ENCODE measurements at regions not wholly inside any gene's neighbourhood (a gene's known extent, or its start where the extent isn't known, plus 50 kb on each side); places are given as distances from the start of the nearest gene placed in this dataset.
A peak's percentile ranks its signal among the peaks of the same experiment; 100 is the strongest.
"Not testable (repeated sequence)": the region's sequence is repeated elsewhere in the genome, so short reads cannot be mapped to it uniquely, and the experiment has no call there.

DNA sequence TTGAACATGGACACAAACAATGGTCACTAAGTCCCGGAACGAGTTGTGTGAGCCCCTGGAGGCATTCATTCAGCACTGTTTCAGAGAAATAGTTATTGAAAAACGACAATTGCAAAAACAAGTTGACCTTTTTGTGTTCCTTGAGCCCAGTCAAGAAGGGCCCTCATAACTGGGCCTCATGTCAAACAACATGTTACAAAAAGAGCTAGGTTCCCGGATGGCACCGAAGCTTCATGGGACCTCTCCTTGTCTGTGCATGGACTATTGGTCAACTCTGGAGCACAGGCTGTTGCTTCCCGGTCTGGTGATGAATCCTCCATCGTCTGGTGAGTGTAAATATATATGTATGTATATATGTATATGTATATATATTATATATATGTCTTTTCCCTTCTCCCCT, 176.6 kb downstream of the ALG10 start:
- no peak for DNase-seq

DNA sequence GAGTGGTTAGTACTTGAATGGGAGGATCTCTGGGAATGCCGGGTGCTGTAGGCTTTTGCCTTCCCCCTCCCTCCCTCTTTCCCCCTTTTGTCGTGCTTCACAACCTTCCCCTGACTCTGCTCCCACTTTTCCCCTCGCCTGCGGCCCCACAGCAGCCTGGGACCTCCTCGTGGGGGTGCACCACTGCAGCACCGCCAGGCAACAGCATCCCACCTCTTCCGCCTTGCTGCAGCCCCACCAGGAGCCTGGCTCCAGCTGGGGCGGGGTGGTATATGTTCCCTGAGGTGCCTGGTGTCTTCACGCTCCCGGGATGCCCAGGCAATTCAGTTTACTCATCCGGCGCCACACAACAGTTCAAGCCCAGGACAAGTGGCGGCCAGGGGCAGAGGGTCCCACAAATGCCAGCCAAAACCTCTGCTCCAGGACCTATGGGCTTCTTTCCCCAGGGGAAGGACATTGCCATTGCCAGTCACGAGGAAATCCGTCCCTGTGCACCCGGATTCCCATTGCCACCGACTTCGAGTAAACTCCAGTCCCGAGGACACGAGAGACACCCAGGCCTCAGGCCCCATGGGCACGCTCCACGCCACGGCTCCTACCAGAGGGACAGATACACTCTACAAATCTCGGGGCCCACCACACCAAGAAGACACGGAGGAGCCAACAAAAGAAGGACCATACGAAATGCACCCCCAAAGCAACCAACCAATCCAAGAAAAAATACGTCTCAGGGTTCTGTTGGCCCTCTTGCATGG, 181.7 kb downstream of the ALG10 start:
- no peak for DNase-seq

DNA sequence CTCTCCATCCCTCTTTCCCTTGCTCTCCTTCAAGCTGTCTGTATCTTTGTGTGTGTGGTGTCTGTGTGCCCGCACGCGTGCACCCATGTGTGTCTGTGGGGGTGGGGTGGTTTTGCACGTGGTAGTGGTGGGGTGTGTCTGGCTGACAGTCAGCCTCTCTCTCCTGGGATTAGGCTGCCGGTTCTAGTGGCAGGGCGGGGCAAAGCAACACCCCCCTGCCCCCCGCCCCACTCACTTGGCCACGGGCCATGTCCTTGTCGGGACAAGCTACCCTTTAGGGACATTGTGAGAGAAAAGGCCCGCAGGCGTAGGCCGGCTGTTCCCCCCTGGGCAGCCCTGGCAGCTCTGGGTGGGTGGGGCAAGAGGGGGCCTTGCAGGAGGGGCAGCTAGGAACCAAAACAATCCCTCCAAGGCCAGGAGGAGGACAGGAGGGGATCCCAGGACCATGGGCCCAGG, 182.6 kb downstream of the ALG10 start:
- DNase-seq, result no peak

DNA sequence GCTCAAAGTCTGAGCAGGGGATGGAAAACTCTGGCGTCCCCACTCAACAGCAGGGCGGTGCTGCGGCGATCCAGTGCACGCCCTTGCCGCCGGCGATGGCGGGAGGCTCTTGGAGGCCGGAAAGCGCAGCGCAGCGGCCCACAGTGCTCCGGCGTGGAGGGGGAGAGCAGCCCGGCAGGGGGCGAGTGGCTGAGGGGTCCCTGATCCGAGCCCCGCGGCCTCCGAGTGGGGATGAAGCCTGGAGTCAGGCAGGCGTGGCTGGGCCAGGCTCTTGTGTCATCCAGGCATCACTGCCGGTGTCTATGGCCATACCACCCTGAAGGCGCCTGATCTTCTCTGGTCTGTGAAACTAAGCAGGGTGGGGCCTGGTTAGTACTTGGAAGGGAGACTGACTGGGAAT, 183.1 kb downstream of the ALG10 start:
- no peak for DNase-seq

DNA sequence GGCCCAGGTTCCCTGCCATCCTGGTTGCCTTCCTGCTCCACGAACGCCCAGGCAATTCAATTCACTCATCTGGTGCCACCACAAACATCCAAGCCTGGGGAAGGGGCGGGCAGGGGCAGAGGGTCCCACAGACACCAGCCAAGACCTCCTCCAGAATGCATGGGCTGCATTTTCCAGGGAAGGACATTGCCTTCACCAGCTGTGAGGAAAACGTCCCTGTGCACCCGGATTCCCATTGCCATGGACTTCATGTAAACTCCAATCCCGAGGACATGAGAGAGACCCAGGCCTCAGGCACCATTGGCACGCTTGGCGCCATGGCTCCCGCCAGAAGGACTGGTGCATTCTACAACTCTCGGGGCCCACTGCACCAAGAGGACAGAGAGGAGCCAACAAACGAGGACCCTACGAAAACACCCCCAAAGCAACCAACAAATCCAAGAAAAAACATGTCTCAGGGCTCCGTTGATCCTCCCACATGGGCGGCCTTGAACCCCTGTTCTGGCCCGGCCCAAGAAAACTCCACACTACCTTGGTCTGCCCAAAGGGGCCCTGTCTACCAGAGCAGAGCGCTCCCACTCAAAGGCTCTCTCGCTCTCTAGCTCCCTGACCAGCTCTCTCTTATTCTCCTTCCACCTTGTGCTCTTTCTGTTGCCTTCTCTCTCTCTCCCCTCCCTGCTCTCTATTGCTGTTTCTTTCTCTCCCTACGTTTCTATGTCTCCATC, 183.9 kb downstream of the ALG10 start:
- DNase-seq, result no peak

DNA sequence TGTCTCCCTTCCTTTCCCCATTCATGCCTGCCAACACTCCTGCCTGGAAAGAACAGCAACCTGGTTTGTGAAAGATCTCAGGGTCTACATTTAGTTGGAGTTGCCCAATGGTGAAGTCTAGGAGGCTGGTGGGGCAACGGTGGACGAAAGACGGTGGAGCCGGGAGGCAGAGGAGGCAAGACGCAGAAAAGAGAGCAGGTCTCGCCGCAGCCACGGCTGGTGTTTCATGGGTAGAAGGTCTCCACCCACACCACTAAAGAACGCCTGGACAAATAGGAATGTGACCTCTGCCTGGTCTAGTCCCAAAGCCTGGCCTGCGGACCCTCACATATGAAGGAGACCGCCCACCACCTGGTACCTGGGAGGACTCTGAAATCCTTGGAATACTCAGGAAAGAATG, 185.6 kb downstream of the ALG10 start:
- no peak for DNase-seq

DNA sequence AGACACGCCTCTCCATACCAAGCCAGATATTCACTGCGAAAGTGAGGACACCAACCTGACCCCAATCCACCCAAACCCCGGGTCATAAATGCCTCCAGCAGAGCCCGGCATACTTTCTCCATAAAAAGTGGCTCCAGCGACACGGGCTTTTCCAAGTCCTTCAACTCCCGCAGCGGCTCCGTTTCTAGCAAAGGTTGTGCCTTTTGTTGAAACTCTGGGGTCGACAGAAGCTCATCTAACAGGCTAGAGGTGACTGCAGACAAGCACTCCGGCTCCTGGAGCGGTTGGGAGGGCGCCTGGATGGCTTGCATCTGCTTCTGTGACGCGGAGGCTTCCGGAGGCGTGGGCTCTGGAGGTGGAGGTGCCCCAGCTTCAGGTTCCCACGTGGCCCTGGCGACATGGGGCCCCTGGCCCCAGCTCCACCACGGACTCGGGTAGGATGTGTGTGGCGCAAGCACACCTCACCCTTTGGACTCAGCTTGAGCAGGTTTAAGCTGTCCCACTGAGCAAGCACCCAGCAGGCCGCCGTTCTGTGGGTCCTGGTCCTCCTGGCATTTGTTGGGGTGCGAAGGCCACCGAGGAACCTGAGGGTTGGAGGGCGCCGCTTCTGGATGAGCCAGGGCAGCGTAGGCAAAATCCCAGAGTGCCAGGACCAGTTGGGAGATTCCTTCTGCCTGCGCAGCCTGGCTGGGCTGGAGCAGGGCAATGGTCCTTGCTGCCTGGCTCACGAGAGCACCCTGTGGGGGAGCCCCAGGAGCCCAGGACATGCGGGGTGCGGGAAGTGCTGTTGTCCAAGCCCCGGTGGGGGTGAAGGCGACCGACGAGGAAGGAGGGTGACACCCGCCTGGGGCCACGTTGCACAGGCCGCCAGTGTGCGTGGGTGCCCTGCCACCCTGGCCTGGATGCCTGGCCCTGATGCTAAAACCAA, 186.3 kb downstream of the ALG10 start:
- no peak for DNase-seq

DNA sequence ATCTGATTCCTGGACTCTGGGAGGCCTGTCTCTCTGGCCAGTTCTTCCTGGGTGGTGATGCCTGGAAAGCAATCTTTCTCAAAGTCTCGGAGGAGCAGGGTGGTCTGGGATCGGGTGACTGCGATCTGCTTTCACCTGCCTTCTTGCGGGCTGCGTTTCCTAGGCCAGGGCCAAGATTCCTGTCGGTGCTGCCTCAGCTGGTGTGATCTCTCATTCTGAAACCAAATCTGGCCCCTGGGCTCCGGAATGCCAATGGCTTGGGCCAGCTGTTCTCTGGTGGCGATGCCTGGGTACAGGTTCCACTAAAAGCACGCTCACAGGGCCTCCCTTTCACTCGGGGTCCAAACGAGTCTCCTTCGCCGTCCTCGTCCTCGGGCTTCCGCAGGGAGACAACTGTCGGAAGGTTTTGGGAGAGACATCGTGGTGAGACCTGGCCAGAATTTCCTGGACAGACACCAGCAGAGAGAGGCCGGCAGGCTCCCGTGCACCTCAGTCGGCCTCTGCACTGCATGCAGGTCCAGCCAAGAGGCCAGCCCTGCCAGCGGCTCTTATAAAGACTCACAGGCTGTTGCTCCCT, 187.1 kb downstream of the ALG10 start:
- no peak for DNase-seq

DNA sequence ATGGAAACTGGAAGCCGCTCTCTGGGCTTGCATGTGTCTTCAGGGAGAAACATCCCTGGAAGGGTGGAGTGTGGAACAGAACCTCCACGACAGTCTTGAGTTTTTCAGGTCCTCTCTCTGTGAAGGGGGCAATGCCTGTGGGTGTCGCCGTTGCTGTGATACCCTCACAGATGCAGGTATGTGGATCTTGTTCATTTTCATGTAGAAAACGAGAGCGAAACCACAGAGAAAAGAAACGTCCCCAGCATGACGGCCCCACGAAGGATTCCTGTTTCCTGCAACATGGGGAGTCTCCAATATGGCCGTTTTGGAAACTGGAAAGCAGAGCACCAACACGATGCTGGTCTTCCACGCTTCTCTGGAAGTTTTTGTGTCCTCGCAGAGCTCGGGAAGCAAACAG, 187.9 kb downstream of the ALG10 start:
- DNase-seq, result no peak

DNA sequence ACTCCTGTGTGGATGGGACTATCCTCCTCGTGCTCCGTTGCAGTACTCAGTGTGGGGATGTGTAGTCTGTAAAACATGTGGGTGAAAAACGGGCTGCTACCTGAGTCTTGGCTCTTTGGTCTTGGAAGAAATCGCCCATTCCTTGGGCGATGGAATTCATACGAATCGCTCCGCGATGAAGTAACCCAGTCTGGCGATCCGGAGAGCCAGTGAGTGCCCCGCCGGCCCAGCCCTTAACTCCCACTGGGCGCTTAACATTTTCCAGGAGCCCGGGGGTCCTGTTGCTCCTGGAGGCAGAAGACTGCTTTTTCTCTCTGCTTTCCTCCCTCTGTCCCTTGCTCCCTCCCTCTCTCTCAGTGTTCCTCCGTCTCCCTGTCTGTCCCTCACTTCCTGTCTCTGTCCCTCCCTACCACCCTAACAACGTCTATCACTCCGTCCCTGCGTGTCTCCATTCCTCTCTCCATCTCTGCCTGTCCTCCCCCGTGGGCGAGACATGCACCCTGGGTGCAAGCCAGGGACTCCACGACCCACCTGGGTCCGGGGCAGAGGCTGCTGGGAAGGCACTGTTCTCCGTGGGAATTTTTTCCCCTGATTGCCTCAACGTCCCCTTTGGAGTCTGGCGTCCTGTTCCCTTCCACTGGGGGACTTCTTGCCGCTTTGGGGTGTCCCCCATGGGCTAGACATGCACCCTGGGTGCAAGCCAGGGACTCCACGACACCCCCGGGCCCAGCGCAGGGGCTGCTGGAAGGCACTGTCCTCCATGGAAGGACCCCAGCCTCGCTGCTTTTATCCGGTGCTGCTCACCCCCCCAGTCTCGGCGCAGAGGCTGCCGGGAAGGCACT, 188.6 kb downstream of the ALG10 start:
- DNase-seq, result no peak

DNA sequence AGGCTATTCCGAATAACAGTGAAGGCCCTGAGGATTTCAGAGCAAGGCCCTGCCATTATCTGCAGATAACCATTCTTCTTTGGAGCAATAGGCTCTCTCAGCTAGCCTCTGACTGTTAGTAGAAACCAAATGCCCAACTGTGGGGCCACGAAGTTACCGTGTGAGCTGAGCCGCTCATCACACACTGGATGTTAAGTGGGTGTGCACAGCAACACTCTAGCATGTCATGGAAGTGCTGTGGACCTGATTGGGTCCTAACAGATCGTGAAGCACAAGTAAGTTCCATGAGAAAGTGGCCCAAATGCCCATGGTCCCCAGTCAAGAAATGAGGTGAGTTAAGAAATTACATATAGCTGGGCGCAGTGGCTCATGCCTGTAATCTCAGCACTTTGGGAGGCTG, 190.4 kb downstream of the ALG10 start:
- DNase-seq, result no peak

DNA sequence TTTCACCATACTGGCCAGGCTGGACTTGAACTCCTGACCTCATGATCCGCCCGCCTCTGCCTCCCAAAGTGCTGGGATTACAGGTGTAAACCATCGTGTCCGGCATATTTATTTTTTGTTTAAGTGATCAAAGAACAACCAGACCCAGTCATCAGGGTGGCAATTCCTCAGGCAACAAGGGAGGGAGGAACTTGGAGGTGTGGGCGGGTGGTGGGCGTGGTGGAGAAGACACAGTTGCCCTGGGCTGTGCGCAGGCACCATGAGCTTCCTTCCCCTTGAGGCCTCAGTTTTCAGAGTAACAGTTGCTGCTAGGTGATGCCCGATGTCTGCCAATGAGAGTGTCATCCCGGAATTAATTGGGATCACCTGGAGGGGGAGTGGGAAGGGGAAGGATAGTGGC, 191.7 kb downstream of the ALG10 start:
- no peak for DNase-seq

DNA sequence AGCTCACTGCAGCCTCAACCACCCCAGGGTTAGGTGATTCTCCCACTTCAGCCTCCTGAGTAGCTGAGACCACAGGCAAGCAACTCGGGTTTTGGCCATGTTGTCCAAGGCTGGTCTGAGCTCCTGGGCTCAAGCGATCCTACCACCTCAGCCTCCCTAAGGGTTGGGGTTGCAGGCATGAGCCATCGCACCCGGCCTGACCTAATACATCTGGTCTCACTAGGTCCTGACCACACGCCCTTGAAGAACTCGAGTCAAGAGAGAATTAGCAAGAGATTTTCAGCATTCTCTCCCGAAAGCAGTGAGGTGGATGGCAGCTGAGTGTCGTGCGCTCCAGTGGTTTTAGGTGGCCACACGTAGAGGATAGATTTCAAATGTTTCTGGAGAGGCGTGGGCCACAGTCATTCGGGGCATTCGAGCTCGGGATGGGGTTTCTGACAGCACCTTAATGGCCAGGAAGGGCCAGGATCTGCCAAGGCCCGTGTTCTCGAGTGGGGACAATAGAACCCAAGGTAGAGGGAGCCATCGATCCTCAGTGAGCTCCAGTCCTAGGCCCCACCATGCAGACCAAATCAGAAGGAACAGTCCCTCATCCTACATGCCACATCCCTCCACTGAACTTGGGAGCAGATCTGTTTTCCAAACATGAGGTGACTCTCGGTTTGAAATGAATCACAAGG, 193.1 kb downstream of the ALG10 start:
- no peak for DNase-seq

DNA sequence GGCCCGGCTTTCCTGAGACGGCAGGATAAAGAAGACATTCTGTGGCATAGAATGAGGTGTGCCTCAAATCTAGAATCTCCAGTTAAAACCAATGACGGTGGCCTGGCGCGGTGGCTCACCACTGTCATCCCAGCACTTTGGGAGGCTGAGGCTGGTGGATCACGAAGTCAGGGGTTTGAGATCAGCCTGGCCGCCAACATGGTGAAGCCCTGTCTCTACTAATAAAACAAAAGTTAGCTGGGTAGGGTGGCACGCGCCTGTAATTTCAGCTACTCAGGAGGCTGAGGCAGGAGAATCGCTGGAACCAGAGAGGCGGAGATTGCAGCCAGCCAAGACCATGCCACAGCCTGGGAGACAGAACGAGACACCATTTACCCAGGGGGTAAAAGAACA, 193.6 kb downstream of the ALG10 start:
- no peak for DNase-seq

DNA sequence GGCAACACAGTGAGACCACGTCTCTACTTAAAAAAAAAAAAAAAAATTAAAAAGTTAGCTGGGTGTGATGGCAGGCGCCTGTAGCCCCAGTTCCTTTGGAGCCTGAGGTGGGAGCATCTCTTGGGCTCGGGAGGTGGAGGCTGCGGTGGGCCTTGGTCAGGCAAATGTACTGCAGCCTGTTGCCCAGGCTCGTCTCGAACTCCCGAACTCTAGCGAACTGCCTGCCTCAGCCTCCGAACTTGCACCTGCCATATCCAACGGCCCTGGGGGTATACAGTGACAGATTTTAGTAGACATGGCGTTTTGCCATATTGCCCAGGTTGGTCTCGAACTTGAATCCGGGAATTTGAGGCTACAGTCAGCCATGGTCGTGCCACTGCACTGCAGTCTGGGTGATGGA, 195.4 kb downstream of the ALG10 start:
- no peak for DNase-seq

DNA sequence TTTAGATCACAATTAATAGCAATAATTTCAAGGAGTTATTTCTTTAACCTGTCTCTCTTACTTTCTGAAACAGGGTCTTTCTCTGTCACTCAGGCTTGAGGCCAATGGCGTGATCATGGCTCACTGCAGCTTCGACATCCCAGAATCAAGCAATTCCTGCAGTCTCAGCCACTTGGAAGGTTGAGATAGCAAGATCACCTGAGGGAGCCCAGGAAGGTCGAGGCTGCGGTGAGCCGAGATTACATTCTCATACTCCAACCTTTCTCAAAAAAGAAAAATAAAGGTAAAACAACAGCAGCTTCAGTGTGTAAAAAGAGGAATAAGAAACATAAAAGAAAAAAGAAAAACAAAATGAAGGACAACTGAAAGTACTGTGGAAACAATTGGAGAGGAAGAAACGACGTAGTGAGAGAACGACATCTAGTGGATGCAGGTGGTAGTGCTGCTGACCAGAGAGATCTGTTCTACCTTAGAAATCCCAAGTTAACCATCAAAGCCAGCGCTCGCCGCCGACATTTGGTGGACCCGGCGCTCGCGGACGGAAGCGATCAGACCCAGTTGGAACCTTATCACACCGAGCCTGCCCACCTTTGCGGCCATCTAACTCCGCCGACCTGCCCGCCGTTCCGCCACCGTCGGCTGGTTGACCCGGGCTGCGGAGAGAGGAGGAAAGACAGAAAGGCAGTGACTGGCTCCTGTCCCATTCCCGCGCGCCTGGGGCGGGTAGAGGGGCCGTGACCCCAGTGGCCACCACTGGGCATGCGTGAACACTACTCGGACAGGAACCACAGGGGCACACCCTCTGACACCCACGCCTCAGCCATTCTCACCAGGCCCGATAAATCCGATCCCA, 196.1 kb downstream of the ALG10 start:
- peak; percentile 70 for DNase-seq

DNA sequence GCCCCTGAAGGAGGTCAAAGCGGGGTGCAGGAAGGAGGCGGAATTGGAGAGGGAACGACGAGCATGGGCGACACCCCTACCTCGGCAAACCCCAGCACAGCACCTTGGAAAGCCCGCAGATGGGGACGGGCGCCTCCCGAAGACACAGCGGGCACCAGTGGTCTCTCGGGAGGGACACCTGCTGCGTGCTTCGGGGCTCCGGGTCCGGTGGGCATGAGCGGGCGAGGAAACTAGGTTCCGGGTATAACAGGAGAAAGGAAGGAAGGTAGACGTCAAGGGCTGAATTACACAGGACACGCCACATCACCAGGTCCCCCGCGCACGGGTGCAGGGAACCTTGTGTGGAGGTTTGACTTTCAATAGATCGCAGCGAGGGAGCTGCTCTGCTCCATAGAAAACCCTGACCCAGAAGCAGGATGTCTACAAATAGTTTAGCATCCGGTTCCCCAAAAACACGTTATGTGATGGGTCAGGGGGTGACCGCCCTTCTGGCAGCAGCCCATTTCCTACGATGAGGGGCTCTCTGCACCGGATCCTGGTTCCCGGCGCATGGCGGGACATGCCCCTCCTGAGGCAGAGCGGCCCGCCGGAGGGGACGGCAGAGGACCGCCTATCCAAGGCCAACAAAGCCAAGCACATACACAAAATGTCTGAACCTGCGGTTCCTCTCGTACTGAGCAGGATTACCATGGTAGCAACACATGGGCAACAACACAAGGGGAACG, 196.9 kb downstream of the ALG10 start:
- DNase-seq, result no peak

DNA sequence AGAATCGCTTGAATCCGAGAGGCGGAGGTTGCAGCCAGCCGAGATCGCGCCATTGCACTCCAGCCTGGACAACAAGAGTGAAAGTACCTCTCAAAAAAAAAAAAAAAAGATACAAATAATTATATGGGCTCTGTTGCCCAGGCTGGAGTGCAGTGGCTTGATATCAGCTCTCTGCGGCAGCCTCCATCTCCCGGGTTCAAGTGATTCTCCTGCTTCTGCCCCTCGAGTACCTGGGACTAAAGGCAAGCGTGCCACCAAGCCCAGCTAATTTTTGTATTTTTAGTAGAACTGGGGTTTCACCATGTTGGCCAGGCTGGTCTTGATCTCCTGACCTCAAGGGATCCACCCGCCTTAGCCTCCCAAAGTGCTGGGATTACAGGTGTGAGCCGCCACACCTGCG, 197.8 kb downstream of the ALG10 start:
- DNase-seq, result not testable (repeated sequence)

DNA sequence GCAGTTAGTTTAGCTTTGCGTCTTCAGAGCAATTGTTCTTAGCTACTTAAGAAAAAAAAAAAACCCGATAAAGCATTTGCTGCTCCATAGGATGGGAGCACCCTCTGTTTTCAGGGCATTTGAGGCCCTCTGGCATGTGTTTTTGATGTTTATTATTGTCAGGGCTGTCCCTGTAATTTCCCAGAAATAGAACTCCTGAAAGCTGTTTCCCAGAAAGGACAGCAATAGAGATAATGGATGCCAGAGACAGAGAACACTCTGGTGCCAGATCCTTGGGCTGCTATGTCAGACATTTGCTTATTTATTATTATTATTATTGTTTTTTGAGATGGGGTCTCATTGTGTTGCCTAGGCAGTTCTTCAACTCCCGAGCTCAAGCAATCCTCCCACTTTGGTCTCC, 201.3 kb downstream of the ALG10 start:
- DNase-seq, result no peak

DNA sequence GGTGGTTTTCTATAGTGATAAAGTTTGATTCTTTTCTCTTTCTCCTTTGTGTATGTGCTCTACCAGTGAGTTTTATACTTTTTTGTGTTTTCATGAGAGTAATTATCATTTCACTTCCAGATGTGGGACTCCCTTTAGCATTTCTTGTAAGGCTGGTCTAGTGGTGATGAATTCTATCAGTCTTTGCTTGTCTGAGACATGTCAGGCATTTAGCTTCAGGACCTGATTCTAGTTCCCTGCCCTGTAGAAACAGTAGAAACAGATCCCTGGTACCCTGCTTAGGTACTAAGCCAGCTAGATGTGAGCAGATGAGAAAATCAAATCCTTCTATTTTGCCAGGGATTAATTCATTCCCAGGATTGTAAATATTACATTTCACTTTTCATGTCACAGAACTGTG, 203.7 kb downstream of the ALG10 start:
- not testable (repeated sequence) for DNase-seq
